ENCODE measurements at regions not wholly inside any gene's neighbourhood (a gene's known extent, or its start where the extent isn't known, plus 50 kb on each side); places are given as distances from the start of the nearest gene placed in this dataset.
A peak's percentile ranks its signal among the peaks of the same experiment; 100 is the strongest.

GRCh38 chr6:157761926-157762325 is 61.1 kb upstream of the SNX9 start:
- Mint-ChIP-seq H3K27me3 (no peaks in the 10 kb centered on the region), H3K36me3 (ENCODE audit: low read depth) (no peaks in the 10 kb centered on the region), H3K27ac (peak overlapping the region; percentile 89), H3K4me1 (ENCODE audit: low read depth) (peaks cover 94% of the 10 kb centered on the region), H3K9me3 (no peaks in the 10 kb centered on the region), H3K4me3 (peak overlapping the region; percentile 50)
- DNase-seq, result no peak

- H3K4me3 Mint-ChIP-seq, result no peak overlapping the region
- no peaks in the 10 kb centered on the region for H3K27me3 Mint-ChIP-seq
- H3K9me3 Mint-ChIP-seq, result no peaks in the 10 kb centered on the region
- no peak for DNase-seq
- H3K36me3 Mint-ChIP-seq (ENCODE audit: low read depth), result no peaks in the 10 kb centered on the region
- H3K27ac Mint-ChIP-seq, result peak overlapping the region; percentile 30
- H3K4me1 Mint-ChIP-seq (ENCODE audit: low read depth), result peaks cover 94% of the 10 kb centered on the region
These were observed 60.4 kb upstream of the SNX9 start for GRCh38 chr6:157762636-157763035.

- peak overlapping the region; percentile 23 for H3K4me3 Mint-ChIP-seq
- DNase-seq, result no peak
These were observed 59.7 kb upstream of the SNX9 start for GRCh38 chr6:157763129-157763903.

GRCh38 chr6:157763904-157764177 is 59.2 kb upstream of the SNX9 start:
- Mint-ChIP-seq H3K36me3 (ENCODE audit: low read depth) (no peaks in the 10 kb centered on the region), H3K9me3 (no peaks in the 10 kb centered on the region), H3K27me3 (no peaks in the 10 kb centered on the region), H3K4me1 (ENCODE audit: low read depth) (peaks cover 93% of the 10 kb centered on the region), H3K27ac (peak overlapping the region; percentile 93), H3K4me3 (peak overlapping the region; percentile 23)
- no peak for DNase-seq

More at GRCh38 chr6:157763129-157763903, 59.7 kb upstream of the SNX9 start:
- Mint-ChIP-seq H3K9me3 (no peaks in the 10 kb centered on the region), H3K36me3 (ENCODE audit: low read depth) (no peaks in the 10 kb centered on the region), H3K4me1 (ENCODE audit: low read depth) (peaks cover 94% of the 10 kb centered on the region), H3K27me3 (no peaks in the 10 kb centered on the region), H3K27ac (peak overlapping the region; percentile 93)

- peak overlapping the region; percentile 93 for H3K27ac Mint-ChIP-seq
These were observed 58.6 kb upstream of the SNX9 start for GRCh38 chr6:157764178-157765068.

GRCh38 chr6:157766901-157767774 is 55.9 kb upstream of the SNX9 start:
- H3K36me3 Mint-ChIP-seq (ENCODE audit: low read depth), result no peaks in the 10 kb centered on the region
- H3K27ac Mint-ChIP-seq, result no peak overlapping the region
- peaks cover 86% of the 10 kb centered on the region for H3K4me1 Mint-ChIP-seq (ENCODE audit: low read depth)
- no peak for DNase-seq
- H3K9me3 Mint-ChIP-seq, result no peaks in the 10 kb centered on the region
- no peak overlapping the region for H3K4me3 Mint-ChIP-seq
- H3K27me3 Mint-ChIP-seq, result no peaks in the 10 kb centered on the region

More at GRCh38 chr6:157764178-157765068, 58.6 kb upstream of the SNX9 start:
- Mint-ChIP-seq H3K36me3 (ENCODE audit: low read depth) (no peaks in the 10 kb centered on the region), H3K4me3 (peak overlapping the region; percentile 23), H3K9me3 (no peaks in the 10 kb centered on the region), H3K27me3 (no peaks in the 10 kb centered on the region), H3K4me1 (ENCODE audit: low read depth) (peaks cover 93% of the 10 kb centered on the region)
- DNase-seq, result peak; percentile 87

GRCh38 chr6:157767775-157768156 is 55.3 kb upstream of the SNX9 start:
- Mint-ChIP-seq H3K36me3 (ENCODE audit: low read depth) (no peaks in the 10 kb centered on the region), H3K9me3 (no peaks in the 10 kb centered on the region), H3K27me3 (no peaks in the 10 kb centered on the region), H3K27ac (peak overlapping the region; percentile 41), H3K4me1 (ENCODE audit: low read depth) (peaks cover 83% of the 10 kb centered on the region), H3K4me3 (no peak overlapping the region)
- no peak for DNase-seq

GRCh38 chr6:157768304-157768703 is 54.7 kb upstream of the SNX9 start:
- Mint-ChIP-seq H3K27me3 (no peaks in the 10 kb centered on the region), H3K4me3 (no peak overlapping the region), H3K36me3 (ENCODE audit: low read depth) (no peaks in the 10 kb centered on the region), H3K9me3 (no peaks in the 10 kb centered on the region), H3K4me1 (ENCODE audit: low read depth) (peaks cover 80% of the 10 kb centered on the region), H3K27ac (peak overlapping the region; percentile 41)
- DNase-seq, result no peak

- peak overlapping the region; percentile 1 for H3K4me3 Mint-ChIP-seq
- no peaks in the 10 kb centered on the region for H3K36me3 Mint-ChIP-seq (ENCODE audit: low read depth)
- no peak for DNase-seq
- H3K4me1 Mint-ChIP-seq (ENCODE audit: low read depth), result peaks cover 80% of the 10 kb centered on the region
- H3K9me3 Mint-ChIP-seq, result peaks cover 6% of the 10 kb centered on the region
- peaks cover 4% of the 10 kb centered on the region for H3K27me3 Mint-ChIP-seq
- peak overlapping the region; percentile 37 for H3K27ac Mint-ChIP-seq
These were observed 54.0 kb upstream of the SNX9 start for GRCh38 chr6:157768863-157769551.

- Mint-ChIP-seq H3K9me3 (peaks cover 6% of the 10 kb centered on the region), H3K36me3 (ENCODE audit: low read depth) (no peaks in the 10 kb centered on the region), H3K4me3 (no peak overlapping the region), H3K4me1 (ENCODE audit: low read depth) (peaks cover 74% of the 10 kb centered on the region), H3K27ac (peak overlapping the region; percentile 37), H3K27me3 (peaks cover 4% of the 10 kb centered on the region)
- DNase-seq, result no peak
These were observed 53.1 kb upstream of the SNX9 start for GRCh38 chr6:157769776-157770426.

- Mint-ChIP-seq H3K9me3 (peaks cover 6% of the 10 kb centered on the region), H3K27me3 (peaks cover 4% of the 10 kb centered on the region)
These were observed 52.1 kb upstream of the SNX9 start for GRCh38 chr6:157770946-157771345.

GRCh38 chr6:157772820-157773219 is 50.2 kb upstream of the SNX9 start:
- Mint-ChIP-seq H3K27ac (no peak overlapping the region), H3K36me3 (ENCODE audit: low read depth) (no peaks in the 10 kb centered on the region), H3K4me1 (ENCODE audit: low read depth) (peaks cover 48% of the 10 kb centered on the region), H3K4me3 (no peak overlapping the region), H3K27me3 (peaks cover 4% of the 10 kb centered on the region), H3K9me3 (peaks cover 12% of the 10 kb centered on the region)
- no peak for DNase-seq

More at GRCh38 chr6:157770946-157771345, 52.1 kb upstream of the SNX9 start:
- no peak overlapping the region for H3K27ac Mint-ChIP-seq
- no peak for DNase-seq
- peaks cover 66% of the 10 kb centered on the region for H3K4me1 Mint-ChIP-seq (ENCODE audit: low read depth)
- H3K36me3 Mint-ChIP-seq (ENCODE audit: low read depth), result no peaks in the 10 kb centered on the region
- no peak overlapping the region for H3K4me3 Mint-ChIP-seq
